ENCODE measurements at regions not wholly inside any gene's neighbourhood (a gene's known extent, or its start where the extent isn't known, plus 50 kb on each side); places are given as distances from the start of the nearest gene placed in this dataset.
"Not testable (repeated sequence)": the region's sequence is repeated elsewhere in the genome, so short reads cannot be mapped to it uniquely, and the experiment has no call there.

- H3K4me1 Mint-ChIP-seq; intact Hi-C loops (cut with micrococcal nuclease); H3K9me3 Mint-ChIP-seq; H3K27ac Mint-ChIP-seq; H3K36me3 Mint-ChIP-seq (ENCODE audit: low read depth); POLR2A ChIA-PET; H3K4me3 Mint-ChIP-seq; DNase-seq; H3K27me3 Mint-ChIP-seq; ATAC-seq (ENCODE audit: low read depth); CTCF ChIA-PET: not testable (repeated sequence)
Measured at GRCh38 chr15:84360902-84361301, 125.3 kb downstream of the GOLGA6L4 start.

GRCh38 chr15:84384421-84384820 is 148.8 kb downstream of the GOLGA6L4 start:
- CTCF ChIA-PET; H3K27me3 Mint-ChIP-seq; H3K36me3 Mint-ChIP-seq (ENCODE audit: low read depth); intact Hi-C loops (cut with micrococcal nuclease); DNase-seq; H3K27ac Mint-ChIP-seq; ATAC-seq (ENCODE audit: low read depth); H3K4me3 Mint-ChIP-seq; POLR2A ChIA-PET; H3K4me1 Mint-ChIP-seq; H3K9me3 Mint-ChIP-seq: not testable (repeated sequence)

GRCh38 chr15:84387086-84387485 is 151.5 kb downstream of the GOLGA6L4 start:
- ATAC-seq (ENCODE audit: low read depth) (no peak), DNase-seq (no peak)
- POLR2A ChIA-PET = no interaction called here
- Mint-ChIP-seq H3K9me3 (peaks cover 3% of the 10 kb centered on the region), H3K36me3 (ENCODE audit: low read depth) (no peaks in the 10 kb centered on the region), H3K27me3 (peaks cover 23% of the 10 kb centered on the region), H3K4me1 (no peaks in the 10 kb centered on the region), H3K27ac (no peak overlapping the region), H3K4me3 (no peak overlapping the region)
- CTCF ChIA-PET = no interaction called here
- no peak for TF ChIP-seq CTCF (IDR thresholded peaks at IDR 0.05)
- intact Hi-C loops (cut with micrococcal nuclease) = no loop called here

- H3K27me3 Mint-ChIP-seq = peaks cover 23% of the 10 kb centered on the region
- POLR2A ChIA-PET; ATAC-seq (ENCODE audit: low read depth); H3K9me3 Mint-ChIP-seq; CTCF ChIA-PET; H3K4me1 Mint-ChIP-seq; H3K36me3 Mint-ChIP-seq (ENCODE audit: low read depth); DNase-seq; intact Hi-C loops (cut with micrococcal nuclease); H3K27ac Mint-ChIP-seq; H3K4me3 Mint-ChIP-seq: not testable (repeated sequence)
Measured at GRCh38 chr15:84388201-84388600, 152.6 kb downstream of the GOLGA6L4 start.

- intact Hi-C loops (cut with micrococcal nuclease); H3K36me3 Mint-ChIP-seq (ENCODE audit: low read depth); H3K27ac Mint-ChIP-seq; H3K4me1 Mint-ChIP-seq; H3K9me3 Mint-ChIP-seq; ATAC-seq (ENCODE audit: low read depth); DNase-seq; POLR2A ChIA-PET; CTCF ChIA-PET; H3K4me3 Mint-ChIP-seq: not testable (repeated sequence)
- H3K27me3 Mint-ChIP-seq = peaks cover 23% of the 10 kb centered on the region
Measured at GRCh38 chr15:84388638-84389037, 153.1 kb downstream of the GOLGA6L4 start.

- intact Hi-C loops (cut with micrococcal nuclease); H3K36me3 Mint-ChIP-seq (ENCODE audit: low read depth); H3K9me3 Mint-ChIP-seq; H3K27ac Mint-ChIP-seq; CTCF ChIA-PET; H3K4me3 Mint-ChIP-seq; ATAC-seq (ENCODE audit: low read depth); POLR2A ChIA-PET; H3K4me1 Mint-ChIP-seq; DNase-seq: not testable (repeated sequence)
- H3K27me3 Mint-ChIP-seq = peaks cover 25% of the 10 kb centered on the region
Measured at GRCh38 chr15:84390324-84390723, 154.8 kb downstream of the GOLGA6L4 start.

- intact Hi-C loops (cut with micrococcal nuclease) = no loop called here
- Mint-ChIP-seq H3K9me3 (peaks cover 3% of the 10 kb centered on the region), H3K36me3 (ENCODE audit: low read depth) (no peaks in the 10 kb centered on the region), H3K27me3 (peaks cover 25% of the 10 kb centered on the region), H3K27ac (no peak overlapping the region), H3K4me3 (no peak overlapping the region), H3K4me1 (no peaks in the 10 kb centered on the region)
- no peak for TF ChIP-seq CTCF (IDR thresholded peaks at IDR 0.05)
- no peak for DNase-seq
- CTCF ChIA-PET = no interaction called here
- POLR2A ChIA-PET = no interaction called here
- ATAC-seq (ENCODE audit: low read depth) = no peak
Measured at GRCh38 chr15:84391191-84391590, 155.6 kb downstream of the GOLGA6L4 start.

GRCh38 chr15:84392020-84392419 is 156.4 kb downstream of the GOLGA6L4 start:
- ATAC-seq (ENCODE audit: low read depth); CTCF ChIA-PET; H3K4me1 Mint-ChIP-seq; H3K27ac Mint-ChIP-seq; DNase-seq; H3K4me3 Mint-ChIP-seq; intact Hi-C loops (cut with micrococcal nuclease); H3K36me3 Mint-ChIP-seq (ENCODE audit: low read depth); POLR2A ChIA-PET; H3K9me3 Mint-ChIP-seq: not testable (repeated sequence)
- H3K27me3 Mint-ChIP-seq = peaks cover 23% of the 10 kb centered on the region

GRCh38 chr15:84393386-84393936 is 157.9 kb downstream of the GOLGA6L4 start:
- H3K9me3 Mint-ChIP-seq; ATAC-seq (ENCODE audit: low read depth); H3K4me1 Mint-ChIP-seq; H3K27ac Mint-ChIP-seq; POLR2A ChIA-PET; CTCF ChIA-PET; DNase-seq; H3K36me3 Mint-ChIP-seq (ENCODE audit: low read depth); intact Hi-C loops (cut with micrococcal nuclease); H3K4me3 Mint-ChIP-seq: not testable (repeated sequence)
- peaks cover 18% of the 10 kb centered on the region for H3K27me3 Mint-ChIP-seq

- peaks cover 18% of the 10 kb centered on the region for H3K27me3 Mint-ChIP-seq
- POLR2A ChIA-PET; CTCF ChIA-PET; H3K9me3 Mint-ChIP-seq; H3K36me3 Mint-ChIP-seq (ENCODE audit: low read depth); ATAC-seq (ENCODE audit: low read depth); DNase-seq; intact Hi-C loops (cut with micrococcal nuclease); H3K4me3 Mint-ChIP-seq; H3K4me1 Mint-ChIP-seq; H3K27ac Mint-ChIP-seq: not testable (repeated sequence)
Measured at GRCh38 chr15:84393966-84394365, 158.4 kb downstream of the GOLGA6L4 start.

- H3K9me3 Mint-ChIP-seq; H3K4me3 Mint-ChIP-seq; H3K36me3 Mint-ChIP-seq (ENCODE audit: low read depth); DNase-seq; H3K27ac Mint-ChIP-seq; ATAC-seq (ENCODE audit: low read depth); H3K4me1 Mint-ChIP-seq; intact Hi-C loops (cut with micrococcal nuclease); CTCF ChIA-PET; POLR2A ChIA-PET: not testable (repeated sequence)
- peaks cover 12% of the 10 kb centered on the region for H3K27me3 Mint-ChIP-seq
Measured at GRCh38 chr15:84395384-84395783, 159.8 kb downstream of the GOLGA6L4 start.
